Keratinocyte (primary cell): ENCODE measurements at regions not wholly inside any gene's neighbourhood (a gene's known extent, or its start where the extent isn't known, plus 50 kb on each side); places are given as distances from the start of the nearest gene placed in this dataset.

ENCODE experiments used
- DNase-seq: peaks from one replicate; pipeline ENCODE4 v3.0.0-alpha.2; 2011; ENCODE audit warnings: low read depth, missing footprints, low spot score
- FAIRE-seq: peaks from 2 replicates; lab custom pipeline; 2011; peaks lifted over from hg19 to GRCh38; lab: Jason Lieb, UNC
- H2AFZ ChIP-seq: 2 replicates; pipeline ENCODE4 v1.6.0; 2012; ENCODE audit warnings: low read length, control low read depth, inconsistent platforms; ENCODE audit not compliant: control insufficient read depth
- H3K27ac ChIP-seq: 2 replicates; pipeline ENCODE4 v1.5.1; 2011; ENCODE audit warnings: low read length; ENCODE audit not compliant: control insufficient read depth, insufficient read depth
- H3K27me3 ChIP-seq: 3 replicates; pipeline ENCODE4 v1.6.0; 2011; ENCODE audit warnings: low read length; ENCODE audit not compliant: control insufficient read depth, insufficient read depth; ENCODE audit errors: extremely low read depth
- H3K36me3 ChIP-seq, 2 experiments: 2 replicates in 1 of 2; 3 replicates in 1 of 2; pipeline ENCODE4 v1.5.1; 2011; ENCODE audit warnings: low read length in 2 of 2, mild to moderate bottlenecking in 1 of 2; ENCODE audit not compliant: control insufficient read depth in 2 of 2, insufficient read depth in 2 of 2; ENCODE audit errors: extremely low read depth in 1 of 2
- H3K4me1 ChIP-seq: 3 replicates; pipeline ENCODE4 v1.5.1; 2011; ENCODE audit warnings: low read length; ENCODE audit not compliant: control insufficient read depth, insufficient read depth; ENCODE audit errors: extremely low read depth
- H3K4me2 ChIP-seq: 3 replicates; pipeline ENCODE4 v1.6.0; 2011; ENCODE audit warnings: low read depth, low read length; ENCODE audit not compliant: control insufficient read depth, insufficient read depth; ENCODE audit errors: extremely low read depth
- H3K4me3 ChIP-seq, 3 experiments: fragments of 200-600 bp in 1 of 3; sonication (generic) in 1 of 3; 2 replicates in 2 of 3; 3 replicates in 1 of 3; pipeline ENCODE4 v1.5.1; 2011 to 2016; ENCODE audit warnings: low read length in 3 of 3, mild to moderate bottlenecking in 3 of 3, control low read depth in 2 of 3, inconsistent platforms in 1 of 3, low read depth in 1 of 3, mixed read lengths in 1 of 3, mixed run types in 1 of 3, moderate library complexity in 1 of 3; ENCODE audit not compliant: control insufficient read depth in 2 of 3, insufficient read depth in 2 of 3; ENCODE audit errors: extremely low read depth in 1 of 3
- H3K79me2 ChIP-seq: 2 replicates; pipeline ENCODE4 v1.6.0; 2012; ENCODE audit warnings: low read length; ENCODE audit not compliant: control insufficient read depth, insufficient read depth
- H3K9ac ChIP-seq: 3 replicates; pipeline ENCODE4 v1.6.0; 2011; ENCODE audit warnings: low read length; ENCODE audit not compliant: control insufficient read depth, insufficient read depth; ENCODE audit errors: extremely low read depth
- H3K9me1 ChIP-seq: 3 replicates; pipeline ENCODE4 v1.6.0; 2011; ENCODE audit warnings: low read length; ENCODE audit not compliant: control insufficient read depth, insufficient read depth; ENCODE audit errors: extremely low read depth
- H3K9me3 ChIP-seq: 2 replicates; pipeline ENCODE4 v1.5.1; 2012; ENCODE audit warnings: low read depth, low read length; ENCODE audit not compliant: control insufficient read depth
- H4K20me1 ChIP-seq: 3 replicates; pipeline ENCODE4 v1.6.0; 2011; ENCODE audit warnings: low read length; ENCODE audit not compliant: control insufficient read depth, insufficient read depth; ENCODE audit errors: extremely low read depth
- EZH2 ChIP-seq: IDR thresholded peaks from one replicate; pipeline ENCODE4 v1.6.1; 2012; ENCODE audit warnings: inconsistent platforms, mild to moderate bottlenecking, low read length, moderate library complexity
- dilution Hi-C: fragments of 300-500 bp; cut with MboI; formaldehyde crosslinking; loops from one replicate; pipeline ENCODE4 v1.7.0; 2020; ENCODE audit warnings: low sequenced_read_pairs; ENCODE audit not compliant: extremely low pct_ligation_motif_present
- TF ChIP-seq, protein P1 (sequence below), 3 experiments: IDR thresholded peaks in 1 of 3; conservative IDR thresholded peaks in 1 of 3; optimal IDR thresholded peaks in 1 of 3; 2 replicates in 2 of 3; 3 replicates in 1 of 3; pipeline versions ENCODE3 to v1.5.1; 2011; ENCODE audit warnings: low read length in 3 of 3, mild to moderate bottlenecking in 3 of 3, moderate library complexity in 2 of 3, control low read depth in 1 of 3, inconsistent platforms in 1 of 3; ENCODE audit not compliant: insufficient read depth in 2 of 3; ENCODE audit errors: extremely low read depth in 1 of 3

DNA sequence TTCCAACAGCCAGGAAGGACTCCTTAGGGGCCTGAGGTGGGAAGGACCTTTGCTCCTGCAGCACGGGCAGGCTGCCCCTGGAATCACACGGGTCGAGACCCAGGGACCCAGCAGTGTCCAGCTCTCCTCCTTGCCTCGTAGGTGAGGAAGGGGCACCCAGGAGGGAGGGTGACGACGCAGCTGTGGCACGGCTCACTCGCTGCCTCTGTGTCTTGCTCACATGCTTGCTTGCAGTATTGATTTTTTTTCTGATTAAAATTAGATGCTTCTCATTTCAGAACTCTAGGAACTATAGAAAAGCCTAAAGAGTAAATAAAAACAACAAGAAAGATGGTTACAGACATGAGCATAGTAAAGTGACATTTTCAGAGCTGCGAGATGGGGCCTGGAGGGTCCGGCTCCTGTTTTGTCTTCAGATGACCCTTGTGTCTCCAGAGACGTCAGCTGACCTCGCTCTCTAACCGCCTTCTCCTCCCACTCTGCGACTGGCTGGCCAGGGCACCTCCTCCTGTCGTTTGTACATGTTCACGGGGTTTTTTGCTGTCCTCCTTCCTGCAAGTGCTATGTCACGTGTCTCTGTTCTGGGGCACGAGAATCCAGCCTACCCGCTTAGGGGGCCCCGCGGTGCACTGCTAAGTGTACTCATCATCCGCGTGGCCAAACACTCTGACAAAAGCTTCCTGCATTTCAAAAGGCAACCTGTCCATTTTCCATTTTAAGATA is 65.7 kb upstream of the ZNF236 start:
- Histone ChIP-seq H3K4me1 (no peaks in the 10 kb centered on the region), H3K79me2 (no peaks in the 10 kb centered on the region), H4K20me1 (no peaks in the 10 kb centered on the region), H3K9ac (no peak overlapping the region), H2AFZ (no peak overlapping the region), H3K9me1 (no peaks in the 10 kb centered on the region), H3K27me3 (no peaks in the 10 kb centered on the region), H3K4me2 (no peak overlapping the region), H3K9me3 (no peaks in the 10 kb centered on the region), H3K4me3 (no peak overlapping the region), H3K36me3 (no peaks in the 10 kb centered on the region), H3K27ac (no peak overlapping the region)
- DNase-seq = no peak
- TF ChIP-seq, protein P1, sequence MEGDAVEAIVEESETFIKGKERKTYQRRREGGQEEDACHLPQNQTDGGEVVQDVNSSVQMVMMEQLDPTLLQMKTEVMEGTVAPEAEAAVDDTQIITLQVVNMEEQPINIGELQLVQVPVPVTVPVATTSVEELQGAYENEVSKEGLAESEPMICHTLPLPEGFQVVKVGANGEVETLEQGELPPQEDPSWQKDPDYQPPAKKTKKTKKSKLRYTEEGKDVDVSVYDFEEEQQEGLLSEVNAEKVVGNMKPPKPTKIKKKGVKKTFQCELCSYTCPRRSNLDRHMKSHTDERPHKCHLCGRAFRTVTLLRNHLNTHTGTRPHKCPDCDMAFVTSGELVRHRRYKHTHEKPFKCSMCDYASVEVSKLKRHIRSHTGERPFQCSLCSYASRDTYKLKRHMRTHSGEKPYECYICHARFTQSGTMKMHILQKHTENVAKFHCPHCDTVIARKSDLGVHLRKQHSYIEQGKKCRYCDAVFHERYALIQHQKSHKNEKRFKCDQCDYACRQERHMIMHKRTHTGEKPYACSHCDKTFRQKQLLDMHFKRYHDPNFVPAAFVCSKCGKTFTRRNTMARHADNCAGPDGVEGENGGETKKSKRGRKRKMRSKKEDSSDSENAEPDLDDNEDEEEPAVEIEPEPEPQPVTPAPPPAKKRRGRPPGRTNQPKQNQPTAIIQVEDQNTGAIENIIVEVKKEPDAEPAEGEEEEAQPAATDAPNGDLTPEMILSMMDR (optimal IDR thresholded peaks at IDR 0.05 in 1 of 3, IDR thresholded peaks at IDR 0.05 in 1 of 3, conservative IDR thresholded peaks at IDR 0.05 in 1 of 3; ENCODE audit: extremely low read depth in 1 of 3, insufficient read depth in 2 of 3, low read length in 3 of 3) = no peak
- TF ChIP-seq EZH2 = no peak
- FAIRE-seq = no peak
- dilution Hi-C loops = no loop called here

DNA sequence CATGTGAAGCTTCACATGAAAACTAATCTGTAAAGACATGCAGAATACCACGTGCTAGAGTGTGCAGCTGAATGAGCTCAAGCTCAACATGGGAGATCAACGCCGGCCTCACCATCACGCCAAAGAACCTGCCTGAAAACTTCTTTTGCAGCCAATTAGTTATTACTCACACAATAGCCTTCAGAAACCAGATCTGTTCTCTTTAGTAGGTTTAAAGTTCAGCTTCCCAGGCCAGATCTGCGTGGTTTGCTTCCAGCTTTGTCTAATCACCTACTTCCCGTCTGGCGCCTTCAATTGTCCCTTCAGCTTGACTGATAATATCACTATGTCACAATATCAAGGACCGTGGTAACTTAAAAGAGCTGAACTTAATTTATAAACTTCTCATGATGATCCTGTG is 68.0 kb upstream of the ZNF236 start:
- TF ChIP-seq EZH2 = no peak
- TF ChIP-seq, protein P1 (optimal IDR thresholded peaks at IDR 0.05 in 1 of 3, IDR thresholded peaks at IDR 0.05 in 1 of 3, conservative IDR thresholded peaks at IDR 0.05 in 1 of 3; ENCODE audit: extremely low read depth in 1 of 3, insufficient read depth in 2 of 3, low read length in 3 of 3) = no peak
- FAIRE-seq = no peak
- Histone ChIP-seq H3K9ac (no peak overlapping the region), H3K4me1 (no peaks in the 10 kb centered on the region), H3K9me1 (no peaks in the 10 kb centered on the region), H3K79me2 (no peaks in the 10 kb centered on the region), H2AFZ (no peak overlapping the region), H3K9me3 (peaks cover 3% of the 10 kb centered on the region), H3K36me3 (no peaks in the 10 kb centered on the region), H4K20me1 (no peaks in the 10 kb centered on the region), H3K4me2 (no peak overlapping the region), H3K4me3 (no peak overlapping the region), H3K27ac (no peak overlapping the region), H3K27me3 (no peaks in the 10 kb centered on the region)
- dilution Hi-C loops = no loop called here
- no peak for DNase-seq
